ENCODE measurements at regions not wholly inside any gene's neighbourhood (a gene's known extent, or its start where the extent isn't known, plus 50 kb on each side); places are given as distances from the start of the nearest gene placed in this dataset.

DNA sequence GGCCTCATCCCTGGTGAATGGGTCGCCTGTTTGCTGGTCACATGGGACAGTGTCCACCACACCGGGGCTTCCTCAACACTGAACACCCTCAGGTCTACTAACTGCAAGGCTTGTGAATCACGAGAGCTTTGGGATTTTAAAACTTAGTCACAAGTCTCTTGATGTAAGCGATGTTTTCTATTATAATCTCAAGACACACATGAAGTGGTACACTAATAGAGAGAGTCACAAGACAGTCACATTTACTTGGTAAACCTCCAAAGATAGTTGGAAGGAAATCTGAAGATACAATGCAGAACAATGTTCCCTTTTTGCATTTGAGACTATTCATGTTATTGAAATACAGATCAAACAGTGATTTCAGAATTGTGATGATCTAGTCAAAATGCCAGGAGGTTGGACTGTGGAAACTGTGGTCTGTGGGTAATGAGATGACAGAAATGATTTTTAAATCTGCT is 233.1 kb upstream of the KLF6 start:
- TF ChIP-seq EZH2 (IDR thresholded peaks at IDR 0.05; ENCODE audit: low read depth) (no peak), CTCF (conservative IDR thresholded peaks at IDR 0.05) (no peak)
